B cell (primary cell): ENCODE measurements at regions not wholly inside any gene's neighbourhood (a gene's known extent, or its start where the extent isn't known, plus 50 kb on each side); places are given as distances from the start of the nearest gene placed in this dataset.

ENCODE experiments used
- ATAC-seq: fragments of 200-7000 bp; cut with Tn5 transposase; one replicate; pipeline ENCODE4 v1.10.0; 2021; ENCODE audit warnings: low read depth, mild to moderate bottlenecking, moderate number of reproducible peaks, moderate library complexity
- CTCF ChIA-PET: fragments of 350-600 bp; sonication (Branson Sonifier 250); formaldehyde crosslinking; loops from one replicate; lab custom pipeline; 2021; ENCODE audit warnings: antibody characterized with exemption, inconsistent platforms; lab: Charles Lee
- POLR2A ChIA-PET: fragments of 350-600 bp; sonication (Branson Sonifier 250); formaldehyde crosslinking; loops from one replicate; lab custom pipeline; 2021; ENCODE audit warnings: antibody characterized with exemption; lab: Charles Lee
- DNase-seq: peaks from one replicate; pipeline ENCODE4 v3.0.0; 2013
- H2AFZ ChIP-seq: 2 replicates; pipeline ENCODE4 v1.6.1; 2012; ENCODE audit warnings: mild to moderate bottlenecking, low read depth, low read length; ENCODE audit not compliant: insufficient read depth, poor library complexity, severe bottlenecking
- H3K27ac ChIP-seq, 2 donors: 1 replicate in 1 of 2; 2 replicates in 1 of 2; pipeline ENCODE4 v1.5.1; 2012 to 2013; ENCODE audit warnings: low read length in 2 of 2, mild to moderate bottlenecking in 2 of 2, moderate library complexity in 1 of 2
- H3K27me3 ChIP-seq, 4 experiments: fragments of 200-600 bp in 1 of 4; sonication (generic) in 1 of 4; replicated peaks in 1 of 4; 1 replicate in 2 of 4; 2 replicates in 2 of 4; pipeline versions ENCODE4 v1.6.1 to v1.7.0; 2013 to 2016; ENCODE audit warnings: low read length in 3 of 4, mild to moderate bottlenecking in 2 of 4, mixed read lengths in 1 of 4, moderate library complexity in 1 of 4; ENCODE audit not compliant: insufficient read depth in 4 of 4, control insufficient read depth in 3 of 4; ENCODE audit errors: control extremely low read depth in 1 of 4
- H3K36me3 ChIP-seq, 2 experiments: replicated peaks in 1 of 2; 1 replicate in 1 of 2; 2 replicates in 1 of 2; pipeline versions ENCODE4 v1.6.1 to v1.7.1; 2013; ENCODE audit warnings: low read length in 1 of 2; ENCODE audit not compliant: insufficient read depth in 2 of 2, control insufficient read depth in 1 of 2; ENCODE audit errors: control extremely low read depth in 1 of 2, extremely low read depth in 1 of 2
- H3K4me1 ChIP-seq, 2 donors: fragments of 200-600 bp in 1 of 2; sonication (generic) in 1 of 2; 1 replicate in 1 of 2; 2 replicates in 1 of 2; pipeline versions ENCODE4 v1.5.1 to v1.6.1; 2013 to 2017; ENCODE audit warnings: low read length in 2 of 2; ENCODE audit not compliant: control insufficient read depth in 2 of 2, insufficient read depth in 2 of 2
- H3K4me2 ChIP-seq: replicated peaks from 2 replicates; pipeline ENCODE3; 2012; ENCODE audit warnings: mild to moderate bottlenecking, low read depth, low read length; ENCODE audit not compliant: poor library complexity, severe bottlenecking
- H3K4me3 ChIP-seq, 5 experiments: fragments of 200-600 bp in 1 of 5; sonication (generic) in 1 of 5; 1 replicate in 3 of 5; 2 replicates in 2 of 5; pipeline versions ENCODE4 v1.5.1 to v1.7.0; 2011 to 2016; ENCODE audit warnings: low read length in 4 of 5, mild to moderate bottlenecking in 4 of 5, low read depth in 2 of 5, control low read depth in 1 of 5, moderate library complexity in 1 of 5; ENCODE audit not compliant: insufficient read depth in 1 of 5; ENCODE audit errors: control extremely low read depth in 1 of 5, extremely low read depth in 1 of 5
- H3K79me2 ChIP-seq: fragments of 200-600 bp; sonication (generic); one replicate; pipeline ENCODE4 v1.6.0; 2016; ENCODE audit warnings: low read length; ENCODE audit not compliant: control insufficient read depth, insufficient read depth
- H3K9ac ChIP-seq: fragments of 200-600 bp; sonication (generic); 2 replicates; pipeline ENCODE4 v1.6.1; 2017; ENCODE audit warnings: mild to moderate bottlenecking, low read length, moderate library complexity
- H3K9me3 ChIP-seq, 3 donors: one replicate each; pipeline versions ENCODE4 v1.6.1 to v1.7.1; 2013; ENCODE audit warnings: low read length in 2 of 3; ENCODE audit not compliant: control insufficient read depth in 2 of 3, insufficient read depth in 1 of 3; ENCODE audit errors: control extremely low read depth in 1 of 3
- H4K20me1 ChIP-seq: 2 replicates; pipeline ENCODE4 v1.6.0; 2012; ENCODE audit warnings: mild to moderate bottlenecking, low read length; ENCODE audit not compliant: insufficient read depth, control insufficient read depth, poor library complexity, severe bottlenecking
- H3K27ac Mint-ChIP-seq: one replicate; pipeline ENCODE4 v1.8.0; 2021; ENCODE audit warnings: mixed read lengths
- H3K27me3 Mint-ChIP-seq: one replicate; pipeline ENCODE4 v1.8.0; 2021; ENCODE audit warnings: mixed read lengths
- H3K4me1 Mint-ChIP-seq: one replicate; pipeline ENCODE4 v1.8.0; 2021; ENCODE audit warnings: mixed read lengths
- H3K4me3 Mint-ChIP-seq: one replicate; pipeline ENCODE4 v1.8.0; 2021; ENCODE audit warnings: mixed read lengths
- H3K9me3 Mint-ChIP-seq: one replicate; pipeline ENCODE4 v1.8.0; 2022; ENCODE audit warnings: mixed read lengths; ENCODE audit not compliant: insufficient read depth
- CTCF ChIP-seq: fragments of 200-600 bp; IDR thresholded peaks from one replicate; pipeline ENCODE4 v1.8.0; 2022; ENCODE audit warnings: antibody characterized with exemption, mild to moderate bottlenecking
- EZH2 ChIP-seq: IDR thresholded peaks from 2 replicates; pipeline ENCODE4 v1.6.1; 2012; ENCODE audit warnings: borderline replicate concordance, low read depth, mild to moderate bottlenecking, moderate library complexity, low read length; ENCODE audit not compliant: insufficient read depth, poor library complexity, severe bottlenecking
- WGBS: methylation state at CpG from one replicate; pipeline ENCODE4 v1.1.5; 2013; ENCODE audit warnings: missing lambda C conversion rate; ENCODE audit not compliant: insufficient coverage; 5-methylcytosine and 5-hydroxymethylcytosine counted together
- intact Hi-C: fragments of 100-400 bp; cut with micrococcal nuclease; formaldehyde crosslinking; loops from one replicate; pipeline ENCODE4 v1.10.0; 2022

GRCh38 chr11:122505304-122506006 is 150.1 kb upstream of the UBASH3B start:
- intact Hi-C loops, result no loop called here
- ChIA-PET POLR2A (no interaction called here), CTCF (interaction anchor here (0.6 to 3.0 kb wide), 3 partner anchors 8 to 850 kb away, joined by 3 to 15 read pairs (median 6); no protein-coding TSS in a partner anchor)
- no peaks in the 10 kb centered on the region for H4K20me1 ChIP-seq
- no peak for ATAC-seq
- WGBS, result 42% methylated on average over 5 of the region's 8 CpGs
- H3K27me3 Mint-ChIP-seq, result peaks cover 42% of the 10 kb centered on the region
- TF ChIP-seq CTCF (peak; percentile 52), EZH2 (no peak)
- DNase-seq, result peak; percentile 31
- H3K4me1 Mint-ChIP-seq, result no peaks in the 10 kb centered on the region
- H3K27ac ChIP-seq, result no peak overlapping the region
- no peak overlapping the region for H3K4me3 ChIP-seq
- H3K4me2 ChIP-seq, result no peak overlapping the region
- no peaks in the 10 kb centered on the region for H3K4me1 ChIP-seq
- H3K27me3 ChIP-seq, result peaks cover 0 to 6% (median 3%) of the 10 kb centered on the region in 4 experiments
- no peak overlapping the region for H3K27ac Mint-ChIP-seq
- H2AFZ ChIP-seq, result no peak overlapping the region
- no peaks in the 10 kb centered on the region for H3K36me3 ChIP-seq
- no peaks in the 10 kb centered on the region for H3K79me2 ChIP-seq
- no peak overlapping the region for H3K9ac ChIP-seq
- H3K9me3 Mint-ChIP-seq, result no peaks in the 10 kb centered on the region
- H3K4me3 Mint-ChIP-seq, result no peak overlapping the region
- no peaks in the 10 kb centered on the region for H3K9me3 ChIP-seq

GRCh38 chr11:122494221-122494620 is 161.3 kb upstream of the UBASH3B start:
- ChIA-PET CTCF (no interaction called here), POLR2A (no interaction called here)
- Histone ChIP-seq H3K27ac (no peak overlapping the region), H4K20me1 (no peaks in the 10 kb centered on the region), H2AFZ (no peak overlapping the region), H3K4me3 (no peak overlapping the region), H3K9ac (no peak overlapping the region), H3K27me3 (peaks cover 0 to 2% (median 0%) of the 10 kb centered on the region in 4 experiments), H3K4me2 (no peak overlapping the region), H3K79me2 (no peaks in the 10 kb centered on the region), H3K9me3 (no peaks in the 10 kb centered on the region), H3K36me3 (no peaks in the 10 kb centered on the region), H3K4me1 (no peaks in the 10 kb centered on the region)
- DNase-seq (no peak), ATAC-seq (no peak)
- WGBS, result no CpG with 5 or more reads among the region's 2 CpGs
- Mint-ChIP-seq H3K9me3 (no peaks in the 10 kb centered on the region), H3K4me3 (no peak overlapping the region), H3K4me1 (no peaks in the 10 kb centered on the region), H3K27me3 (peaks cover 7% of the 10 kb centered on the region), H3K27ac (no peak overlapping the region)
- intact Hi-C loops, result no loop called here
- TF ChIP-seq EZH2, result no peak
- no peak for TF ChIP-seq CTCF
